DMS153 (cell line): ENCODE measurements at regions not wholly inside any gene's neighbourhood (a gene's known extent, or its start where the extent isn't known, plus 50 kb on each side); places are given as distances from the start of the nearest gene placed in this dataset.

Experiments used
- DNase-seq: peaks from one replicate; lab custom pipeline; 2025; lab: John Stamatoyannopoulos, UW

DNA sequence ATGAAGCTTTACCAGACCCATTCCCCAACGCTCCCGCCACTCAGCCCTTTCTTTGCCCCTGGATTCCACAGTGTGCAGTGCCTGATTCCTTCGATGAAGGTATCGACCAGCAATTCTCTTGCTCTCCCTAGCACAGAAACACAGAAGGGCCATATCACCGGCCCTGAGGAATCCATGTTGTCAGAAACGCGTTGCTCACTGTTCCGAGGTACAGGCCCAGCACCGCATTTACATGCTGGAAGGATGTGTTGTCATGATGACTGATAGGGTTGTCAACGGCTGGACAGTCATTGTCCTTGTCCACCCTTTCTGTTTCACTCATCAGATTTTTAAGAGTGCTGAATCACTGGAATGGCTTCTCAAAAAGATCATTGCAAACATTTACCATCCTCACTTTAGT lies 57.2 kb upstream of the GPR6 start:
- no peak for DNase-seq

DNA sequence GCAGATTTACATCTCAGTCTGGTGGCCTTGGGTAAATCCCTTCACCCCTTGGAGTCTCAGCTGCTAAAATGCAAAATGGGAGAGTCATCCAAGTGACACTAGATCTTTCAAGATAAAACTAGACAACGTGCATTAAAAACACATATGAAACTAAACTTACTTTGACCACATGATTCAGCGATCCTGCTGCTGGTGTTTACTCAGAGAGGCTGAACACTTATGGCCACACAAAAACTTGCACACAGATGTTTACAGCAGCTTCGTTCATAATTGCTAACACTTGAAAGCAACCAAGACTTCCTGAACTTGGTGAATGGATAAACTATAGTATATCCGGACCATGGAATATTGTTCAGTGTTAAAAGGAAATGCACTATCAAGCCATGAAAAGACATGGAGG lies 55.3 kb upstream of the GPR6 start:
- no peak for DNase-seq

DNA sequence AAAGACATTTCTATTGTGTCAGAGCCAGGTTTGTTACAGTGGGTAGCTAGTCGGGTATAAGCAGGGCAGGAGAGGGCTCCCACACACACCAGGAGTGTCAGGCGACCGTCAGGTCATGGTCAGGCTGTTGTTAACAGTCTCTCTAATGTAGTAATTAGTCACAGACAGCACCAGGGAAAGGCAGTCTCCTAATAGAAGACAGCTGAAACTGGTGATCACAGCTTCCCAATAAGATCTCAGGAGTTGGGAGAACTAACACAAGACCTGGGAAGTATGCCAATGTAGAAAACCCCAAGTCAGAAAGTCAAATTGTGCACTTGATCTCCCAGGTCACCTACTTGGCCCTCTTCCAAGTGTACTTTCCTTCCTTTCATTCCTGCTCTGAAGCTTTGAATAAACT lies 53.0 kb upstream of the GPR6 start:
- DNase-seq, result no peak

DNA sequence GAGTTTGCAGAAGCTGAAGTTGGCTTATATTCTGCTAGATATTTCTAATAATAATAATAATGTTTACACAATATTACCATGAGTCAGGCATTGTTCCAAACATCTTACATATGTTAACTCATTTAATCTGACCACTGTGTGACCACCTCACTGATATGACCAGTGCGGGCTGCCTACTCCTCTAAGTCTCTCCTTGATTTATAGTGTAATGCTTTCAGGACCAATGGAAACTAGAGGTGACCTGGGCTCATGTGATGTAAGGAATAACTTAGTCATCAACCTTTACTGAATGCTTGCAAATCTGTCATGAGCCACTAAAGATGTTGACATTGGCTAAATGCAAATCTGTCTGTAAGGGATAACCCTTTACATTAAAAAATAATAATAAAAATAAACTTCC lies 51.1 kb upstream of the GPR6 start:
- no peak for DNase-seq
